HFFc6 (cell line): ENCODE measurements at regions not wholly inside any gene's neighbourhood (a gene's known extent, or its start where the extent isn't known, plus 50 kb on each side); places are given as distances from the start of the nearest gene placed in this dataset.

Source experiments
- DNase-seq: peaks from one replicate; pipeline ENCODE4 v3.0.0-alpha.2; 2018
- H3K27ac Mint-ChIP-seq: 2 replicates; pipeline ENCODE4 v1.8.0; 2020; ENCODE audit warnings: mild to moderate bottlenecking, mixed read lengths
- H3K27me3 Mint-ChIP-seq: 2 replicates; pipeline ENCODE4 v1.8.0; 2021; ENCODE audit warnings: mild to moderate bottlenecking, moderate library complexity, mixed read lengths; ENCODE audit not compliant: insufficient read depth
- H3K36me3 Mint-ChIP-seq: 2 replicates; pipeline ENCODE4 v1.8.0; 2021; ENCODE audit warnings: low read depth, mixed read lengths
- H3K4me1 Mint-ChIP-seq: 2 replicates; pipeline ENCODE4 v1.8.0; 2020; ENCODE audit warnings: low read depth, mixed read lengths
- H3K4me3 Mint-ChIP-seq: 2 replicates; pipeline ENCODE4 v1.8.0; 2020; ENCODE audit warnings: mild to moderate bottlenecking, moderate library complexity, mixed read lengths
- H3K9me3 Mint-ChIP-seq: 2 replicates; pipeline ENCODE4 v1.8.0; 2020; ENCODE audit warnings: mild to moderate bottlenecking, mixed read lengths
- CTCF ChIP-seq: fragments of 200-600 bp; sonication (generic); IDR thresholded peaks from 2 replicates; pipeline ENCODE4 v1.5.0; 2021; ENCODE audit warnings: antibody characterized with exemption, mild to moderate bottlenecking

DNA sequence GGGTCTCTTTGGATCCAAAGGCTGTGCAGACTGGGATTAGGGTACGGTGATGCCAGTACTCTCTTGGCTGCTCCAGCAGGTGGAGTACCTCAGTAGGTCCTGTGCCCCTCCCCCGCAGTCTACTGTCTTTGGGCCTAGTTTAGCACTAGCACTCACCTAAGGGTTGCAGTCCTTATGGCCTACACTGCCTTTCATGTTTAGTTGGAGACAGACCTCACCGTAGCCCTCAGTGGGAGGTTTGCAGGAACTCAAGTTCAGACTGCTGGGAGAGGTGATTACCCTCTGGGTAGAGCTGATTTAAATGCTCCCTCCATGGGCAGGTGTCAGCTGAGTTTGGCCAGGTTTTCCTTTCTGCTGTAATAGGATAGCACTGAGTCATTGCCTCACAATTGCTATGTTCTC lies 210.8 kb upstream of the TMEM196 start:
- Mint-ChIP-seq H3K4me3 (no peak overlapping the region), H3K4me1 (no peaks in the 10 kb centered on the region), H3K36me3 (no peaks in the 10 kb centered on the region; the same call in 1 of the 2 replicates), H3K27me3 (no peaks in the 10 kb centered on the region; the same call in 1 of the 2 replicates), H3K27ac (no peak overlapping the region), H3K9me3 (peaks cover 54% of the 10 kb centered on the region)
- no peak for DNase-seq
- no peak for TF ChIP-seq CTCF

GRCh38 chr7:19982841-19983835 lies 209.7 kb upstream of the TMEM196 start:
- H3K36me3 Mint-ChIP-seq: no peaks in the 10 kb centered on the region
- peak; percentile 49; the same call in 1 of the 2 replicates for TF ChIP-seq CTCF
- H3K9me3 Mint-ChIP-seq: peaks cover 50% of the 10 kb centered on the region
- peak; percentile 15 for DNase-seq
- no peak overlapping the region for H3K27ac Mint-ChIP-seq
- H3K27me3 Mint-ChIP-seq: no peaks in the 10 kb centered on the region; the same call in 1 of the 2 replicates
- H3K4me3 Mint-ChIP-seq: no peak overlapping the region
- H3K4me1 Mint-ChIP-seq: no peaks in the 10 kb centered on the region

- Mint-ChIP-seq H3K9me3 (peaks cover 8% of the 10 kb centered on the region), H3K27me3 (no peaks in the 10 kb centered on the region; the same call in 1 of the 2 replicates), H3K36me3 (no peaks in the 10 kb centered on the region), H3K27ac (no peak overlapping the region), H3K4me3 (no peak overlapping the region), H3K4me1 (no peaks in the 10 kb centered on the region)
- no peak for TF ChIP-seq CTCF
- no peak for DNase-seq
These were observed 200.2 kb upstream of the TMEM196 start for GRCh38 chr7:19973581-19973980.

DNA sequence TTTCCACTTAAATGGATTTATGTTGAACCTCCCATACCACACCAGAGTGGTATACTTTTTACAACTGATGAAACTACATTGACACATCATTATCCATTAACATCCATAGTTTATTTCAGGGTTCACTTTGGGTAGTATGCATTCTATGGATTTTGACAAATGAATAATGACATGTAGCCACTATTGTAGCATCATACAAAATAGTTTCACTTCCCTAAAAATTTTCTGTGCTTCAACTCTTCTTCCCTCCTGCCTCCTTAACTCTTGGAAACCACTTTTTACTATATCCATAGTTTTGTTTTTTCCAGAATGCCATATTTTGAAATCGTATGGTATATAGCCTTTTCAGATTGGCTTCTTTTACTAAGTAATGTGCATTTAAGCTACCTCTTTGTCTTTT lies 199.5 kb upstream of the TMEM196 start:
- H3K27ac Mint-ChIP-seq: no peak overlapping the region
- TF ChIP-seq CTCF: no peak
- H3K27me3 Mint-ChIP-seq: no peaks in the 10 kb centered on the region; the same call in 1 of the 2 replicates
- H3K4me1 Mint-ChIP-seq: no peaks in the 10 kb centered on the region
- peaks cover 5% of the 10 kb centered on the region for H3K9me3 Mint-ChIP-seq
- DNase-seq: no peak
- no peak overlapping the region for H3K4me3 Mint-ChIP-seq
- H3K36me3 Mint-ChIP-seq: no peaks in the 10 kb centered on the region

GRCh38 chr7:19971956-19972355 lies 198.5 kb upstream of the TMEM196 start:
- Mint-ChIP-seq H3K9me3 (peaks cover 5% of the 10 kb centered on the region), H3K4me3 (no peak overlapping the region), H3K4me1 (no peaks in the 10 kb centered on the region), H3K27me3 (no peaks in the 10 kb centered on the region; the same call in 1 of the 2 replicates), H3K27ac (no peak overlapping the region), H3K36me3 (no peaks in the 10 kb centered on the region)
- no peak for DNase-seq
- TF ChIP-seq CTCF: no peak
